Kidney epithelial cell (primary cell): ENCODE measurements at regions not wholly inside any gene's neighbourhood (a gene's known extent, or its start where the extent isn't known, plus 50 kb on each side); places are given as distances from the start of the nearest gene placed in this dataset.

Experiments used
- DNase-seq: peaks from one replicate; pipeline ENCODE4 v3.0.0-alpha.2; 2010; ENCODE audit warnings: low read depth
- H3K27me3 ChIP-seq: 2 replicates; pipeline ENCODE4 v1.6.0; 2011; ENCODE audit warnings: low read length; ENCODE audit not compliant: control insufficient read depth, insufficient read depth
- H3K36me3 ChIP-seq: 2 replicates; pipeline ENCODE4 v1.5.1; 2011; ENCODE audit warnings: low read length; ENCODE audit not compliant: control insufficient read depth, insufficient read depth
- H3K4me3 ChIP-seq: 2 replicates; pipeline ENCODE4 v1.5.1; 2011; ENCODE audit warnings: low read depth, mild to moderate bottlenecking, control low read depth, low read length
- CTCF ChIP-seq: IDR thresholded peaks from 2 replicates; pipeline ENCODE4 v1.5.1; 2011; ENCODE audit warnings: mild to moderate bottlenecking, moderate library complexity, low read length, control low read depth, inconsistent platforms; ENCODE audit not compliant: insufficient read depth, poor library complexity, severe bottlenecking

GRCh38 chr7:84729284-84729683, 457.6 kb downstream of the SEMA3D start:
- DNase-seq, result no peak
- H3K36me3 ChIP-seq, result no peaks in the 10 kb centered on the region
- no peak overlapping the region for H3K4me3 ChIP-seq
- no peaks in the 10 kb centered on the region for H3K27me3 ChIP-seq
- TF ChIP-seq CTCF, result no peak

- no peak for TF ChIP-seq CTCF
- H3K36me3 ChIP-seq, result no peaks in the 10 kb centered on the region
- no peak for DNase-seq
- H3K27me3 ChIP-seq, result no peaks in the 10 kb centered on the region
- H3K4me3 ChIP-seq, result no peak overlapping the region
Observed at GRCh38 chr7:84722734-84723133, 464.1 kb downstream of the SEMA3D start.

- Histone ChIP-seq H3K36me3 (no peaks in the 10 kb centered on the region), H3K27me3 (no peaks in the 10 kb centered on the region), H3K4me3 (no peak overlapping the region)
- TF ChIP-seq CTCF, result no peak
- DNase-seq, result no peak
Observed at GRCh38 chr7:84722086-84722485, 464.8 kb downstream of the SEMA3D start.

- Histone ChIP-seq H3K36me3 (no peaks in the 10 kb centered on the region), H3K27me3 (no peaks in the 10 kb centered on the region), H3K4me3 (no peak overlapping the region)
- no peak for DNase-seq
- TF ChIP-seq CTCF, result no peak
Observed at GRCh38 chr7:84720456-84721097, 466.3 kb downstream of the SEMA3D start.

- Histone ChIP-seq H3K36me3 (no peaks in the 10 kb centered on the region), H3K27me3 (no peaks in the 10 kb centered on the region), H3K4me3 (no peak overlapping the region)
- no peak for TF ChIP-seq CTCF
- DNase-seq, result no peak
Observed at GRCh38 chr7:84714765-84715164, 472.1 kb downstream of the SEMA3D start.
